ENCODE measurements at regions not wholly inside any gene's neighbourhood (a gene's known extent, or its start where the extent isn't known, plus 50 kb on each side); places are given as distances from the start of the nearest gene placed in this dataset.

GRCh38 chr6:51559059-51559458 is 528.4 kb downstream of the PKHD1 start:
- H3K36me3 ChIP-seq (ENCODE audit: control insufficient read depth in 2 of 2, extremely low read depth in 1 of 2, insufficient read depth in 2 of 2, low read length in 2 of 2) = no peaks in the 10 kb centered on the region
- H3K27ac ChIP-seq (ENCODE audit: control insufficient read depth, insufficient read depth, low read length) = no peak overlapping the region
- no peak overlapping the region for H3K9ac ChIP-seq (ENCODE audit: control insufficient read depth, extremely low read depth, insufficient read depth, low read length)
- H3K4me3 ChIP-seq (ENCODE audit: control insufficient read depth in 2 of 3, extremely low read depth in 1 of 3, insufficient read depth in 2 of 3, low read depth in 1 of 3, low read length in 3 of 3) = no peak overlapping the region
- H3K4me1 ChIP-seq (ENCODE audit: control insufficient read depth, extremely low read depth, insufficient read depth, low read length) = no peaks in the 10 kb centered on the region
- H2AFZ ChIP-seq (ENCODE audit: control insufficient read depth, low read length) = no peak overlapping the region
- H3K27me3 ChIP-seq (ENCODE audit: control insufficient read depth, extremely low read depth, insufficient read depth, low read length) = no peaks in the 10 kb centered on the region
- no peaks in the 10 kb centered on the region for H4K20me1 ChIP-seq (ENCODE audit: control insufficient read depth, extremely low read depth, insufficient read depth, low read length)
- no peaks in the 10 kb centered on the region for H3K9me1 ChIP-seq (ENCODE audit: control insufficient read depth, extremely low read depth, insufficient read depth, low read length)
- dilution Hi-C loops (cut with MboI; ENCODE audit: extremely low pct_ligation_motif_present, low sequenced_read_pairs) = no loop called here
- H3K9me3 ChIP-seq (ENCODE audit: control insufficient read depth, low read depth, low read length) = no peaks in the 10 kb centered on the region
- TF ChIP-seq CTCF (optimal IDR thresholded peaks at IDR 0.05 in 1 of 3, IDR thresholded peaks at IDR 0.05 in 1 of 3, conservative IDR thresholded peaks at IDR 0.05 in 1 of 3; ENCODE audit: extremely low read depth in 1 of 3, insufficient read depth in 2 of 3, low read length in 3 of 3) (peak; percentile 54 to 87 (median 60)), EZH2 (IDR thresholded peaks at IDR 0.05; ENCODE audit: low read length) (no peak)
- H3K4me2 ChIP-seq (ENCODE audit: control insufficient read depth, extremely low read depth, insufficient read depth, low read depth, low read length) = no peak overlapping the region
- DNase-seq (ENCODE audit: low read depth, low spot score) (no peak), FAIRE-seq (peak; percentile 73)
- H3K79me2 ChIP-seq (ENCODE audit: control insufficient read depth, insufficient read depth, low read length) = no peaks in the 10 kb centered on the region

- TF ChIP-seq EZH2 (IDR thresholded peaks at IDR 0.05; ENCODE audit: low read length) (no peak), CTCF (optimal IDR thresholded peaks at IDR 0.05 in 1 of 3, IDR thresholded peaks at IDR 0.05 in 1 of 3, conservative IDR thresholded peaks at IDR 0.05 in 1 of 3; ENCODE audit: extremely low read depth in 1 of 3, insufficient read depth in 2 of 3, low read length in 3 of 3) (no peak)
- Histone ChIP-seq H3K36me3 (ENCODE audit: control insufficient read depth in 2 of 2, extremely low read depth in 1 of 2, insufficient read depth in 2 of 2, low read length in 2 of 2) (no peaks in the 10 kb centered on the region), H3K4me2 (ENCODE audit: control insufficient read depth, extremely low read depth, insufficient read depth, low read depth, low read length) (no peak overlapping the region), H2AFZ (ENCODE audit: control insufficient read depth, low read length) (no peak overlapping the region), H4K20me1 (ENCODE audit: control insufficient read depth, extremely low read depth, insufficient read depth, low read length) (no peaks in the 10 kb centered on the region), H3K9ac (ENCODE audit: control insufficient read depth, extremely low read depth, insufficient read depth, low read length) (no peak overlapping the region), H3K9me3 (ENCODE audit: control insufficient read depth, low read depth, low read length) (no peaks in the 10 kb centered on the region), H3K9me1 (ENCODE audit: control insufficient read depth, extremely low read depth, insufficient read depth, low read length) (no peaks in the 10 kb centered on the region), H3K79me2 (ENCODE audit: control insufficient read depth, insufficient read depth, low read length) (no peaks in the 10 kb centered on the region), H3K27me3 (ENCODE audit: control insufficient read depth, extremely low read depth, insufficient read depth, low read length) (no peaks in the 10 kb centered on the region), H3K4me3 (ENCODE audit: control insufficient read depth in 2 of 3, extremely low read depth in 1 of 3, insufficient read depth in 2 of 3, low read depth in 1 of 3, low read length in 3 of 3) (no peak overlapping the region), H3K4me1 (ENCODE audit: control insufficient read depth, extremely low read depth, insufficient read depth, low read length) (no peaks in the 10 kb centered on the region), H3K27ac (ENCODE audit: control insufficient read depth, insufficient read depth, low read length) (no peak overlapping the region)
- dilution Hi-C loops (cut with MboI; ENCODE audit: extremely low pct_ligation_motif_present, low sequenced_read_pairs) = no loop called here
- DNase-seq (ENCODE audit: low read depth, low spot score) (no peak), FAIRE-seq (no peak)
Measured at GRCh38 chr6:51562198-51562597, 525.2 kb downstream of the PKHD1 start.

Small RNA genes in the stretch of these regions (small RNA-seq; reads per million reads assigned to genes)
- 0 reads per million in 3 experiments for gene RF00572 (ENCODE audit: insufficient read length in 3 of 3, low read depth in 3 of 3, low replicate concordance in 1 of 3)

Data from keratinocyte (primary cell).